ENCODE measurements at regions not wholly inside any gene's neighbourhood (a gene's known extent, or its start where the extent isn't known, plus 50 kb on each side); places are given as distances from the start of the nearest gene placed in this dataset.

DNA sequence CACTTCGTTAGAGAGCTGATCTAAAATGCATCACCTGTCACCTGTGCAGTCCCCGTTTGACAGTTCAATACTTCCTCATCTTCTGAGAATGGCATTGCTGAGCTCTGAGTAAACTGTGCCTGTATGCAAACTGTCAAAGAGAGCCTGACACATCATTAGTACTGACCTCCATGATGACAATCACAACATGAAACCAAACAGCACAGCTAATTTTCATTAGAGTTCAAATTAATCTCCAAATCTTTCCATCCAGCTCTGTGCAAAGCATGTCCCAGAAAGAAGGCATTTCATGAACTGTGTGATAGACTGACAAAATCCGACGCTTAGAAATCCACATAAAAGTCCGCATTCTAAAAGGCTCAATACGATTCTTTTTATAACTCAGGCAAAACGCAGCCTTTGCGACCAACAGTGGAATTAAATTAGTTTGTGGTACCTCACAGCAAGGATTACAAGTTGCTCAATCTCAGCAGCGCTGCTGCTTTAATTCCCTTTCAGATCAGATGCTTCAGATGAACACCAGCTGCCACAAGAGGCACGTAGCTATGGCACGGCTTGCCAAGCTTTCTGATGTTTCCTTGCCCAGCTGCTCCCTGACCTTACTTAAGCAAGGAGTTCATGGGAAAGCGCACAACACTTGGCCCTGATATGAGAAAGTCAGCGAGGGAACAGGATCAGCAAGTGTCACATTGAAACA is 765.5 kb upstream of the PRMT6 start:
- no peaks in the 10 kb centered on the region for H3K4me1 Mint-ChIP-seq (ENCODE audit: low read depth, unreplicated experiment)
- Histone ChIP-seq H3K36me3 (ENCODE audit: control insufficient read depth, insufficient read depth, low read length) (no peaks in the 10 kb centered on the region), H3K27me3 (replicated peaks; ENCODE audit: control insufficient read depth, insufficient read depth, low read length) (no peaks in the 10 kb centered on the region), H3K4me1 (no peaks in the 10 kb centered on the region), H3K9me3 (no peaks in the 10 kb centered on the region), H3K4me3 (ENCODE audit: low read depth, low read length) (no peak overlapping the region)
- ChIA-PET CTCF (no interaction called here), POLR2A (no interaction called here)
- intact Hi-C loops (cut with micrococcal nuclease; ENCODE audit: unreplicated experiment): loop anchor here (5.0 kb wide), 1 partner anchor 1001 kb away; no protein-coding TSS in a partner anchor
- no peaks in the 10 kb centered on the region for H3K9me3 Mint-ChIP-seq (ENCODE audit: unreplicated experiment)
- H3K36me3 Mint-ChIP-seq (ENCODE audit: insufficient read depth, unreplicated experiment): no peaks in the 10 kb centered on the region
- TF ChIP-seq, protein P1, sequence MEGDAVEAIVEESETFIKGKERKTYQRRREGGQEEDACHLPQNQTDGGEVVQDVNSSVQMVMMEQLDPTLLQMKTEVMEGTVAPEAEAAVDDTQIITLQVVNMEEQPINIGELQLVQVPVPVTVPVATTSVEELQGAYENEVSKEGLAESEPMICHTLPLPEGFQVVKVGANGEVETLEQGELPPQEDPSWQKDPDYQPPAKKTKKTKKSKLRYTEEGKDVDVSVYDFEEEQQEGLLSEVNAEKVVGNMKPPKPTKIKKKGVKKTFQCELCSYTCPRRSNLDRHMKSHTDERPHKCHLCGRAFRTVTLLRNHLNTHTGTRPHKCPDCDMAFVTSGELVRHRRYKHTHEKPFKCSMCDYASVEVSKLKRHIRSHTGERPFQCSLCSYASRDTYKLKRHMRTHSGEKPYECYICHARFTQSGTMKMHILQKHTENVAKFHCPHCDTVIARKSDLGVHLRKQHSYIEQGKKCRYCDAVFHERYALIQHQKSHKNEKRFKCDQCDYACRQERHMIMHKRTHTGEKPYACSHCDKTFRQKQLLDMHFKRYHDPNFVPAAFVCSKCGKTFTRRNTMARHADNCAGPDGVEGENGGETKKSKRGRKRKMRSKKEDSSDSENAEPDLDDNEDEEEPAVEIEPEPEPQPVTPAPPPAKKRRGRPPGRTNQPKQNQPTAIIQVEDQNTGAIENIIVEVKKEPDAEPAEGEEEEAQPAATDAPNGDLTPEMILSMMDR (IDR thresholded peaks at IDR 0.05; ENCODE audit: insufficient read depth in 1 of 2, low read depth in 1 of 2, low read length in 1 of 2, severe bottlenecking in 1 of 2, unreplicated experiment in 1 of 2): no peak
- no peak overlapping the region for H3K4me3 Mint-ChIP-seq (ENCODE audit: unreplicated experiment)
- no peak for DNase-seq
- BruUV-seq (replicated peaks): no TSS peak
- H3K27ac Mint-ChIP-seq (ENCODE audit: unreplicated experiment): no peak overlapping the region
- no peaks in the 10 kb centered on the region for H3K27me3 Mint-ChIP-seq (ENCODE audit: insufficient read depth, unreplicated experiment)

DNA sequence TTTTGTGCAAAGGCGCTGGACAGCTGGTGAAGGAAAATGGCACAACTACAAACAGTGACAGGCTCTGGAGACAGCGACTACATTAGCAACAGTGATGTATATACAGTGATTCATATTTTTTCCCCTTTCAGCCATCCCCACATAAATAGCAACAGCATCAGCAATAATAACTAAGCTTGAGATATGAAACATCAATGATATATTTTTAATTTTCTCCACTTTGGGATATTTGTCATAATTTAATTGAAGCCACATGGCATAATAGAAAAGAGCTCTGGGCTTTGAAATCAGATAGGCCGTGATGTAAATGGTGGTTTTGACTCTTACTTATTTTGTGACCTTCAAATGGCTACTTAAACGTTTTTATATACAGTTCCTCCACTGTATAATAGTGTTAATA is 764.3 kb upstream of the PRMT6 start:
- Mint-ChIP-seq H3K4me1 (ENCODE audit: low read depth, unreplicated experiment) (no peaks in the 10 kb centered on the region), H3K4me3 (ENCODE audit: unreplicated experiment) (no peak overlapping the region), H3K27me3 (ENCODE audit: insufficient read depth, unreplicated experiment) (no peaks in the 10 kb centered on the region), H3K36me3 (ENCODE audit: insufficient read depth, unreplicated experiment) (no peaks in the 10 kb centered on the region), H3K9me3 (ENCODE audit: unreplicated experiment) (no peaks in the 10 kb centered on the region), H3K27ac (ENCODE audit: unreplicated experiment) (no peak overlapping the region)
- H3K4me3 ChIP-seq (ENCODE audit: low read depth, low read length): no peak overlapping the region
- intact Hi-C loops (cut with micrococcal nuclease; ENCODE audit: unreplicated experiment): loop anchor here (5.0 kb wide), 1 partner anchor 1000 kb away; no protein-coding TSS in a partner anchor
- no peak for DNase-seq
- no peaks in the 10 kb centered on the region for H3K4me1 ChIP-seq
- no peaks in the 10 kb centered on the region for H3K27me3 ChIP-seq (replicated peaks; ENCODE audit: control insufficient read depth, insufficient read depth, low read length)
- H3K36me3 ChIP-seq (ENCODE audit: control insufficient read depth, insufficient read depth, low read length): no peaks in the 10 kb centered on the region
- POLR2A ChIA-PET: no interaction called here
- BruUV-seq (replicated peaks): no TSS peak
- TF ChIP-seq, protein P1 (IDR thresholded peaks at IDR 0.05; ENCODE audit: insufficient read depth in 1 of 2, low read depth in 1 of 2, low read length in 1 of 2, severe bottlenecking in 1 of 2, unreplicated experiment in 1 of 2): no peak
- CTCF ChIA-PET: no interaction called here
- no peaks in the 10 kb centered on the region for H3K9me3 ChIP-seq

DNA sequence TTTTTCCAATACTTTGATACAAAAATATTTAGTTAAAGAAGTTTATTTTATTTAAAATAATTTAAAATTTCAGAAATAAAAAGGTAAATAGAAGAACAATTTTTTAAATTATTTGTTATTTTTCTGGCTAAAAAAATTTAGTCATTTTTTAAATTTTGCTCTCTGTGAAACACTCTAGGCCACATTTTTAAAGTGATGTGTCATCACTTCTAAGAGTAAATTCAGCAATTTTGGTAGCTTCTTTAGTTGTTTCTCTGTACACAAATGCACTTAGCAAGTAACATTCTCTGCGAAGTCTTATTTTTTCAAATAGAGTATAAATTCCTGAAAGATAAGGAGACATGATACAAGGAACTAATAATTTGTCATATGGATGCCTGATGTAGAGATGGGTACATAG is 760.0 kb upstream of the PRMT6 start:
- TF ChIP-seq, protein P1 (IDR thresholded peaks at IDR 0.05; ENCODE audit: insufficient read depth in 1 of 2, low read depth in 1 of 2, low read length in 1 of 2, severe bottlenecking in 1 of 2, unreplicated experiment in 1 of 2): no peak
- H3K36me3 Mint-ChIP-seq (ENCODE audit: insufficient read depth, unreplicated experiment): no peaks in the 10 kb centered on the region
- ChIA-PET POLR2A (no interaction called here), CTCF (no interaction called here)
- no peak overlapping the region for H3K27ac Mint-ChIP-seq (ENCODE audit: unreplicated experiment)
- no TSS peak for BruUV-seq (replicated peaks)
- peaks cover 3% of the 10 kb centered on the region for H3K27me3 Mint-ChIP-seq (ENCODE audit: insufficient read depth, unreplicated experiment)
- H3K4me3 ChIP-seq (ENCODE audit: low read depth, low read length): no peak overlapping the region
- no peaks in the 10 kb centered on the region for H3K27me3 ChIP-seq (replicated peaks; ENCODE audit: control insufficient read depth, insufficient read depth, low read length)
- H3K4me1 ChIP-seq: no peaks in the 10 kb centered on the region
- no peaks in the 10 kb centered on the region for H3K36me3 ChIP-seq (ENCODE audit: control insufficient read depth, insufficient read depth, low read length)
- H3K9me3 Mint-ChIP-seq (ENCODE audit: unreplicated experiment): no peaks in the 10 kb centered on the region
- H3K9me3 ChIP-seq: no peaks in the 10 kb centered on the region
- no peaks in the 10 kb centered on the region for H3K4me1 Mint-ChIP-seq (ENCODE audit: low read depth, unreplicated experiment)
- intact Hi-C loops (cut with micrococcal nuclease; ENCODE audit: unreplicated experiment): no loop called here
- H3K4me3 Mint-ChIP-seq (ENCODE audit: unreplicated experiment): no peak overlapping the region
- no peak for DNase-seq
